Thyroid gland (tissue), 4 donors: ENCODE measurements at regions not wholly inside any gene's neighbourhood (a gene's known extent, or its start where the extent isn't known, plus 50 kb on each side); places are given as distances from the start of the nearest gene placed in this dataset.

Experiments
- POLR2A ChIP-seq, 2 donors: fragments of 450-650 bp; IDR thresholded peaks; one replicate each; pipeline ENCODE4 v1.6.1; 2017; ENCODE audit warnings: antibody characterized with exemption in 2 of 2, mild to moderate bottlenecking in 2 of 2, moderate library complexity in 1 of 2
- TF ChIP-seq, protein P1 (sequence below), 6 experiments: fragments of 200-600 bp in 3 of 6; fragments of 450-650 bp in 3 of 6; sonication (generic) in 3 of 6; IDR thresholded peaks; one replicate each; pipeline ENCODE4 v1.5.1; 2016 to 2019; ENCODE audit warnings: antibody characterized with exemption in 6 of 6, mild to moderate bottlenecking in 2 of 6, inconsistent platforms in 1 of 6, moderate library complexity in 1 of 6

DNA sequence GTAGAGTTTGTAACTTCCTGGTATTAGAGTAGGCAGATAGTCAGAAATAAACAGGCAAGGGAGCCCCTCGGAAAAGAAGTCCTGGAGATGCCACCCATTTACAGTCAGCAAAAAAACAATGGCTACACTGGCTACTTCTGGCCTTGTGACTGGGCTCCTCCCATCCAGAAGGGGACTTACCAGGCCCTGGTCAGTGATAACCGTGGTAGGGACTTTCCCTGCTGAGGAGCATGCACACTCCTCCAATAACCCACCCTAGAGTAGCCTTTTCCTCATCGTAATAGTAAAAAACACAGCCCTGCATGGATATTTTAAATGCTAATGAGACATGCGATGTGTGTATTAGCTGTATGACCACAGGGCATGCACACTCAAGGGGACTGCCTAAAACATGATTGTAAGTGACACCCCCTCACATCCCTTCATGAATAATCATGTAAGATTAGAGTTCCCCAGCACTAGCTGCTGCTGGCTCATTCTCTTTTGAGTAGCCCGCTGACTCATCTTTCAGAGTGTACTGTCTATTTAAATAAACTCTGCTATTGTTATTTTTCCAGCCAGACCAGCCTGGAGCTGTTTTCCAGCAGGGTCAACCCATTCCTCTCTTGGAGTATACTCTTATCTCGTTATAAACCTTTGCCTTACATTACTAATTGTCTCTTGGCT is 413.8 kb upstream of the TMTC1 start:
- TF ChIP-seq, protein P1, sequence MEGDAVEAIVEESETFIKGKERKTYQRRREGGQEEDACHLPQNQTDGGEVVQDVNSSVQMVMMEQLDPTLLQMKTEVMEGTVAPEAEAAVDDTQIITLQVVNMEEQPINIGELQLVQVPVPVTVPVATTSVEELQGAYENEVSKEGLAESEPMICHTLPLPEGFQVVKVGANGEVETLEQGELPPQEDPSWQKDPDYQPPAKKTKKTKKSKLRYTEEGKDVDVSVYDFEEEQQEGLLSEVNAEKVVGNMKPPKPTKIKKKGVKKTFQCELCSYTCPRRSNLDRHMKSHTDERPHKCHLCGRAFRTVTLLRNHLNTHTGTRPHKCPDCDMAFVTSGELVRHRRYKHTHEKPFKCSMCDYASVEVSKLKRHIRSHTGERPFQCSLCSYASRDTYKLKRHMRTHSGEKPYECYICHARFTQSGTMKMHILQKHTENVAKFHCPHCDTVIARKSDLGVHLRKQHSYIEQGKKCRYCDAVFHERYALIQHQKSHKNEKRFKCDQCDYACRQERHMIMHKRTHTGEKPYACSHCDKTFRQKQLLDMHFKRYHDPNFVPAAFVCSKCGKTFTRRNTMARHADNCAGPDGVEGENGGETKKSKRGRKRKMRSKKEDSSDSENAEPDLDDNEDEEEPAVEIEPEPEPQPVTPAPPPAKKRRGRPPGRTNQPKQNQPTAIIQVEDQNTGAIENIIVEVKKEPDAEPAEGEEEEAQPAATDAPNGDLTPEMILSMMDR (IDR thresholded peaks at IDR 0.05) = no peak
- TF ChIP-seq POLR2A (IDR thresholded peaks at IDR 0.05) = no peak
